ENCODE measurements at regions not wholly inside any gene's neighbourhood (a gene's known extent, or its start where the extent isn't known, plus 50 kb on each side); places are given as distances from the start of the nearest gene placed in this dataset.

GRCh38 chr2:207239754-207240494, 74.2 kb upstream of the KLF7 start:
- no peak for TF ChIP-seq CTCF (IDR thresholded peaks at IDR 0.05; ENCODE audit: low read depth, low read length)
- no peak overlapping the region for H3K4me3 ChIP-seq (ENCODE audit: low read depth, low read length)
- in situ Hi-C loops (cut with HindIII; ENCODE audit: low sequenced_read_pairs): no loop called here
- DNase-seq (ENCODE audit: low read depth, low spot score): peak; percentile 81

- in situ Hi-C loops (cut with HindIII; ENCODE audit: low sequenced_read_pairs): no loop called here
- TF ChIP-seq CTCF (IDR thresholded peaks at IDR 0.05; ENCODE audit: low read depth, low read length): no peak
- no peak overlapping the region for H3K4me3 ChIP-seq (ENCODE audit: low read depth, low read length)
- DNase-seq (ENCODE audit: low read depth, low spot score): no peak
These were observed 74.9 kb upstream of the KLF7 start for GRCh38 chr2:207240649-207241048.

- no peak overlapping the region for H3K4me3 ChIP-seq (ENCODE audit: low read depth, low read length)
- TF ChIP-seq CTCF (IDR thresholded peaks at IDR 0.05; ENCODE audit: low read depth, low read length): no peak
- DNase-seq (ENCODE audit: low read depth, low spot score): no peak
- in situ Hi-C loops (cut with HindIII; ENCODE audit: low sequenced_read_pairs): no loop called here
These were observed 75.5 kb upstream of the KLF7 start for GRCh38 chr2:207241198-207241597.

- no peak overlapping the region for H3K4me3 ChIP-seq (ENCODE audit: low read depth, low read length)
- TF ChIP-seq CTCF (IDR thresholded peaks at IDR 0.05; ENCODE audit: low read depth, low read length): no peak
- DNase-seq (ENCODE audit: low read depth, low spot score): no peak
- in situ Hi-C loops (cut with HindIII; ENCODE audit: low sequenced_read_pairs): no loop called here
These were observed 77.9 kb upstream of the KLF7 start for GRCh38 chr2:207243601-207244000.

- in situ Hi-C loops (cut with HindIII; ENCODE audit: low sequenced_read_pairs): no loop called here
- H3K4me3 ChIP-seq (ENCODE audit: low read depth, low read length): no peak overlapping the region
- TF ChIP-seq CTCF (IDR thresholded peaks at IDR 0.05; ENCODE audit: low read depth, low read length): no peak
- DNase-seq (ENCODE audit: low read depth, low spot score): no peak
These were observed 79.5 kb upstream of the KLF7 start for GRCh38 chr2:207244971-207245925.

GRCh38 chr2:207248702-207249377, 83.1 kb upstream of the KLF7 start:
- TF ChIP-seq CTCF (IDR thresholded peaks at IDR 0.05; ENCODE audit: low read depth, low read length): no peak
- DNase-seq (ENCODE audit: low read depth, low spot score): no peak
- H3K4me3 ChIP-seq (ENCODE audit: low read depth, low read length): no peak overlapping the region
- in situ Hi-C loops (cut with HindIII; ENCODE audit: low sequenced_read_pairs): no loop called here

All from astrocyte of the spinal cord (primary cell).